ENCODE measurements at regions not wholly inside any gene's neighbourhood (a gene's known extent, or its start where the extent isn't known, plus 50 kb on each side); places are given as distances from the start of the nearest gene placed in this dataset.

DNA sequence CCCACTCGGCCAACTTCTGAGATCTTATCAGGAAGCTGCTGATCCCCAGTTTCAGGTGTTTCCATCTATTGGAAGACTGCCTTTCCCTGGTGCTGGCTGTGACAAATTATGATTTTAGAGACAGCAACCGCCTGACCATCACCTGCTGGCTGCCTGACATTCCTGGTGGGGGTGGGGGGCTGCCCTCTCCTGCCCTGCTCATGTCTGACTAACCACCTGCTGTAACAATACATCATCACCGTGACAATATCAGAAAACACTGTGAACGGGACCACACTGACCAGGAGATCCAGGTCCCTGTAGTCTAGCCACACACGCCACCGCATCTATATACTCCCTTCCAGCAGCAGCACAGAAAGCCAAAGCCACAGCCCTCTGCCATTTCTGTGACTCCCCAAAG, 537.5 kb downstream of the QKI start (continued):
- TF ChIP-seq ZNF609 (CRISPR knock-in tag; IDR thresholded peaks at IDR 0.05; ENCODE audit: borderline replicate concordance) (no peak), MCM7 (IDR thresholded peaks at IDR 0.05) (no peak), EP400 (IDR thresholded peaks at IDR 0.05) (no peak), PRMT5 (CRISPR knock-in tag; IDR thresholded peaks at IDR 0.05) (no peak), SETDB1 (IDR thresholded peaks at IDR 0.05; ENCODE audit: low read length) (no peak), CC2D1A (IDR thresholded peaks at IDR 0.05) (no peak), GTF2A2 (tag; IDR thresholded peaks at IDR 0.05) (no peak), ZNF124 (CRISPR knock-in tag; IDR thresholded peaks at IDR 0.05) (no peak), CSDE1 (IDR thresholded peaks at IDR 0.05) (no peak), RBM22 (IDR thresholded peaks at IDR 0.05; ENCODE audit: low read depth, low read length, poor library complexity, severe bottlenecking) (no peak)

All from K562 (cell line).